ENCODE measurements at regions not wholly inside any gene's neighbourhood (a gene's known extent, or its start where the extent isn't known, plus 50 kb on each side); places are given as distances from the start of the nearest gene placed in this dataset.

DNA sequence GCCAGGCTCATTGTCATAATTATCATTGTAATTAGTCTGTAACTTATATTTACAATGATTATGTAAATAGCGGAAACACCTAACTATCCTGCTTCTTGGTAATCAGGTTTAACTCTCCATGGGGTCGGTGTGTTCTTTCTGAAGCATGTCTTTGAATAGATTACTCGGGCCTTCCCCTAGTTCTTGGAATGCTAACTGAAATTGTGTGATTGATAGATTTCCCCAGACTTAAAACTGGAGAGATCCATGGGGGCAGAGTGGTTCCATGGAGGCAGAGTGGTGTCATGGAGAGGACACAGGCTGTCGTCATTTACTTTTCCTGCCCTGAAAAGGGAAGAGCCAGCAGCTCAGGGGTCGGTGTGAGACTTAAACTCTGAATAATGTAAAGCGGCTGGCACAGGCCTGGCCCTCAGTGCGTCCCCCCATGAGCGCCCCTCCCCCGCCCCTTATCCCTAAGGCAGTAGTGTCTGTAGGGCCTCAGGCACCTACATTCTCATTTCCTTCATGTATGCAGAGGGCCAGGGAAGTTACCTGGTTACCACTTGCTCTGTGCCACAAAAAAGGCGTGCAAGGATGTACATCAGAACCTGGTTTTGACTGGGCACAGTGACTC lies 225.1 kb downstream of the TM9SF2 start:
- no peaks in the 10 kb centered on the region for H3K9me3 ChIP-seq (ENCODE audit: insufficient read depth, low read length)
- no peak overlapping the region for H2AFZ ChIP-seq (ENCODE audit: low read depth, low read length)
- H3K36me3 ChIP-seq (replicated peaks; ENCODE audit: low read depth, low read length), result no peaks in the 10 kb centered on the region
- H3K9ac ChIP-seq (ENCODE audit: low read length), result no peak overlapping the region
- H3K79me2 ChIP-seq (ENCODE audit: low read length), result no peaks in the 10 kb centered on the region
- TF ChIP-seq, protein P1, sequence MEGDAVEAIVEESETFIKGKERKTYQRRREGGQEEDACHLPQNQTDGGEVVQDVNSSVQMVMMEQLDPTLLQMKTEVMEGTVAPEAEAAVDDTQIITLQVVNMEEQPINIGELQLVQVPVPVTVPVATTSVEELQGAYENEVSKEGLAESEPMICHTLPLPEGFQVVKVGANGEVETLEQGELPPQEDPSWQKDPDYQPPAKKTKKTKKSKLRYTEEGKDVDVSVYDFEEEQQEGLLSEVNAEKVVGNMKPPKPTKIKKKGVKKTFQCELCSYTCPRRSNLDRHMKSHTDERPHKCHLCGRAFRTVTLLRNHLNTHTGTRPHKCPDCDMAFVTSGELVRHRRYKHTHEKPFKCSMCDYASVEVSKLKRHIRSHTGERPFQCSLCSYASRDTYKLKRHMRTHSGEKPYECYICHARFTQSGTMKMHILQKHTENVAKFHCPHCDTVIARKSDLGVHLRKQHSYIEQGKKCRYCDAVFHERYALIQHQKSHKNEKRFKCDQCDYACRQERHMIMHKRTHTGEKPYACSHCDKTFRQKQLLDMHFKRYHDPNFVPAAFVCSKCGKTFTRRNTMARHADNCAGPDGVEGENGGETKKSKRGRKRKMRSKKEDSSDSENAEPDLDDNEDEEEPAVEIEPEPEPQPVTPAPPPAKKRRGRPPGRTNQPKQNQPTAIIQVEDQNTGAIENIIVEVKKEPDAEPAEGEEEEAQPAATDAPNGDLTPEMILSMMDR (IDR thresholded peaks at IDR 0.05; ENCODE audit: low read depth, low read length), result no peak
- TF ChIP-seq EZH2phosphoT487 (IDR thresholded peaks at IDR 0.05; ENCODE audit: low read depth), result no peak
- H3K27me3 ChIP-seq (ENCODE audit: low read depth, low read length), result no peaks in the 10 kb centered on the region
- no peak overlapping the region for H3K27ac ChIP-seq (ENCODE audit: low read length)
- H3K4me2 ChIP-seq (ENCODE audit: low read length), result no peak overlapping the region
- H3K4me3 ChIP-seq (ENCODE audit: low read length), result no peak overlapping the region
- H3K4me1 ChIP-seq (ENCODE audit: low read length), result peaks cover 7% of the 10 kb centered on the region
- H4K20me1 ChIP-seq (ENCODE audit: insufficient read depth, low read length), result no peaks in the 10 kb centered on the region

DNA sequence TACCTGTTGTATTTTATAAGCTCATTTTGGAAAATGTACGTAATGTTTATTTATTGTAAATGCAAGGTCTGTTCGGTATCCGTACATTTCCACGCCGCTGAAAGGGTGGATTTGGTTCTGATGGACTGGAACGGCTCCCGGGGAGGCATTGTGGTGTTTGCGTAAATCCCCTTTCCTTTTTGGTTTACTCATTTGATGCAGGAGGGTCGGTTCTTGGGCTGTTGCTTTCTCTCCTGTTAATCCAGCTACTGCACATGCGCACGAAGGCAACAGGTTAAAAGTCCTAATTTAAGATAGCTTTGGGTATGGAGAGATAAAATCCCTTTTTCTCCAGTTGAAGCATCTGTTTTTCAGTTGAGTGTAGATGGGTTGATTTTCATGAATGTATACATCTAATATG lies 224.4 kb downstream of the TM9SF2 start:
- no peak overlapping the region for H3K4me2 ChIP-seq (ENCODE audit: low read length)
- H3K27ac ChIP-seq (ENCODE audit: low read length), result no peak overlapping the region
- H3K4me3 ChIP-seq (ENCODE audit: low read length), result no peak overlapping the region
- no peaks in the 10 kb centered on the region for H4K20me1 ChIP-seq (ENCODE audit: insufficient read depth, low read length)
- no peak for TF ChIP-seq EZH2phosphoT487 (IDR thresholded peaks at IDR 0.05; ENCODE audit: low read depth)
- TF ChIP-seq, protein P1 (IDR thresholded peaks at IDR 0.05; ENCODE audit: low read depth, low read length), result no peak
- H3K27me3 ChIP-seq (ENCODE audit: low read depth, low read length), result no peaks in the 10 kb centered on the region
- no peak overlapping the region for H3K9ac ChIP-seq (ENCODE audit: low read length)
- no peaks in the 10 kb centered on the region for H3K79me2 ChIP-seq (ENCODE audit: low read length)
- peaks cover 7% of the 10 kb centered on the region for H3K4me1 ChIP-seq (ENCODE audit: low read length)
- no peak overlapping the region for H2AFZ ChIP-seq (ENCODE audit: low read depth, low read length)
- H3K36me3 ChIP-seq (replicated peaks; ENCODE audit: low read depth, low read length), result no peaks in the 10 kb centered on the region
- no peaks in the 10 kb centered on the region for H3K9me3 ChIP-seq (ENCODE audit: insufficient read depth, low read length)

DNA sequence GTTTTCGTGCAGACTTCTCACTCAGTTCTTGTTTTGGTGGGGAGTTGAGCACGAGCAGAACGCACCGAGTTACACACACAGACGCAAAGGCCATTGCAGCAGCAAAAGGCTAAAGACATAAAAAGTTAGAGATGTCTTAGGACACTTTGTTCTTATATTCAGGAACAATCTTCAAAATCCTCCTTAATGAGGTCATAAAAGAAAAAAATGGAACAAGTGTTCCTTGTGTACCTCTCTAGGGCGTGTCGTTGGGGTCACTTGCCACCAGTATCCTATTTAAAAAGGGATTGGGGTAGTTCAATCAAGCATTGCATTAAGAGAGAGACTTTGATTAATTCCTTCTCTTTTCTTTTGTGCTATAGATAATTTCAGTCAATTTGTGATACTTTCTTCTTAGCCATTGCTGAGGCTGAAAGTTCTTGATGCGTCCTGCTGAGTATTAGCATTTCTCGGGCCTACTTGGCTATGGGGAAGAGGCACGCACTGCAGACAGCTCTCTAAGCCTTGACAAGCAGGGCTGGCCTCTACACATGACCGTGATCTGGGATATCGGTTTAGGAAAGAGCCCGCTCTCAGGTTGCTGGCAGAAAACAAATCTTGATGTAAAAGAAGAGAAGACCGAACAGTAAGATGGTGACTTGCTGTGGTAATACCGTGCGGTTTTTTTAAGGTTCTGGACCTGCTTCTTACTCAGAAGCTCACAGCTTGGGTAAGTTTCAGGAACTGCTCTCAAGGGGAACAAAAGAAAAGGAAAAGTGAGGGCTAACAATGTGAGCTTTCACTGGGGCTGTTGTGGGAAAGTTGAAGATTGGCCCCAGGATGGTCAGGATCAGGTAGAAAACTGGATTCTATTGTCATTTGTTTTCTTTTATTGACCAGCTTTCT lies 223.6 kb downstream of the TM9SF2 start:
- Histone ChIP-seq H3K9me3 (ENCODE audit: insufficient read depth, low read length) (no peaks in the 10 kb centered on the region), H3K9ac (ENCODE audit: low read length) (no peak overlapping the region), H4K20me1 (ENCODE audit: insufficient read depth, low read length) (no peaks in the 10 kb centered on the region), H3K27me3 (ENCODE audit: low read depth, low read length) (no peaks in the 10 kb centered on the region), H3K27ac (ENCODE audit: low read length) (no peak overlapping the region), H2AFZ (ENCODE audit: low read depth, low read length) (no peak overlapping the region), H3K36me3 (replicated peaks; ENCODE audit: low read depth, low read length) (no peaks in the 10 kb centered on the region), H3K4me2 (ENCODE audit: low read length) (no peak overlapping the region), H3K79me2 (ENCODE audit: low read length) (no peaks in the 10 kb centered on the region), H3K4me3 (ENCODE audit: low read length) (no peak overlapping the region), H3K4me1 (ENCODE audit: low read length) (peaks cover 7% of the 10 kb centered on the region)
- TF ChIP-seq, protein P1 (IDR thresholded peaks at IDR 0.05; ENCODE audit: low read depth, low read length), result no peak
- TF ChIP-seq EZH2phosphoT487 (IDR thresholded peaks at IDR 0.05; ENCODE audit: low read depth), result no peak

DNA sequence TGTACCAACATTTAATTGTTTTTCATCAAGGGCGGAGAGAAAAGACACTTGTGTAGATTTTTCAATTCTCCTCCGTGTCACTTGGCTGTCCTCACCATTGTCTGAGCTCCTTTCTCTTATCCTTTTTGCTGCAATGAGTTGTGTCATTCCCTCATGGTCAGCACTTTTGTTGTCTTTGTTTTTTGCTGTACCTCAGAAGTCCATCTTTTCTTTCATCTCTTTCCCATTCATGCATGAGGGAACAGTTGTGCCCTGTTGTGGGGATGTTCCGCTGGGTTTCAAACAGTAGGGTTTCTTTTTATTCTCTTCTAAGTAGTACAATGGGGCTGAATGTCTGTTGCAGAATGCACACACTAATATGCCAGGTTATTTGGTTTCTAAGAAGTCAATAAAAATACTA lies 222.6 kb downstream of the TM9SF2 start:
- H3K27ac ChIP-seq (ENCODE audit: low read length), result no peak overlapping the region
- H3K9ac ChIP-seq (ENCODE audit: low read length), result no peak overlapping the region

More for the DNA sequence above, 222.6 kb downstream of the TM9SF2 start:
- Histone ChIP-seq H3K4me2 (ENCODE audit: low read length) (no peak overlapping the region), H3K36me3 (replicated peaks; ENCODE audit: low read depth, low read length) (no peaks in the 10 kb centered on the region), H3K4me1 (ENCODE audit: low read length) (peaks cover 7% of the 10 kb centered on the region), H4K20me1 (ENCODE audit: insufficient read depth, low read length) (no peaks in the 10 kb centered on the region), H3K79me2 (ENCODE audit: low read length) (no peaks in the 10 kb centered on the region), H3K27me3 (ENCODE audit: low read depth, low read length) (no peaks in the 10 kb centered on the region), H3K4me3 (ENCODE audit: low read length) (no peak overlapping the region), H3K9me3 (ENCODE audit: insufficient read depth, low read length) (no peaks in the 10 kb centered on the region), H2AFZ (ENCODE audit: low read depth, low read length) (no peak overlapping the region)
- TF ChIP-seq, protein P1 (IDR thresholded peaks at IDR 0.05; ENCODE audit: low read depth, low read length), result no peak
- no peak for TF ChIP-seq EZH2phosphoT487 (IDR thresholded peaks at IDR 0.05; ENCODE audit: low read depth)
